Hepatocyte (in vitro differentiated cells): ENCODE measurements at regions not wholly inside any gene's neighbourhood (a gene's known extent, or its start where the extent isn't known, plus 50 kb on each side); places are given as distances from the start of the nearest gene placed in this dataset.

ENCODE experiments used
- DNase-seq: peaks from one replicate; pipeline ENCODE4 v3.0.0-alpha.2; 2016; ENCODE audit warnings: low spot score
- H2AFZ ChIP-seq: fragments of 200-600 bp; sonication (generic); 2 replicates; pipeline ENCODE4 v1.6.0; 2016; ENCODE audit warnings: antibody characterized with exemption, mild to moderate bottlenecking
- H3K27ac ChIP-seq: fragments of 200-600 bp; sonication (generic); 2 replicates; pipeline ENCODE4 v1.5.1; 2016; ENCODE audit warnings: mild to moderate bottlenecking
- H3K27me3 ChIP-seq: fragments of 200-600 bp; sonication (generic); 2 replicates; pipeline ENCODE4 v1.6.1; 2016
- H3K36me3 ChIP-seq: fragments of 200-600 bp; sonication (generic); replicated peaks from 2 replicates; pipeline ENCODE4 v1.5.1; 2016; ENCODE audit warnings: low read depth; ENCODE audit not compliant: insufficient read depth
- H3K4me1 ChIP-seq: fragments of 200-600 bp; sonication (generic); 2 replicates; pipeline ENCODE4 v1.5.1; 2016; ENCODE audit warnings: mild to moderate bottlenecking, moderate library complexity; ENCODE audit not compliant: insufficient read depth
- H3K4me2 ChIP-seq: fragments of 200-600 bp; sonication (generic); 2 replicates; pipeline ENCODE4 v1.6.0; 2016
- H3K4me3 ChIP-seq: fragments of 200-600 bp; sonication (generic); 2 replicates; pipeline ENCODE4 v1.5.1; 2016; ENCODE audit warnings: mild to moderate bottlenecking
- H3K79me2 ChIP-seq: fragments of 200-600 bp; sonication (generic); 2 replicates; pipeline ENCODE4 v1.6.0; 2017; ENCODE audit warnings: mild to moderate bottlenecking
- H3K9me2 ChIP-seq: fragments of 200-600 bp; sonication (generic); replicated peaks from 2 replicates; pipeline ENCODE4 v1.6.0; 2017; ENCODE audit warnings: mild to moderate bottlenecking; ENCODE audit not compliant: insufficient read depth
- H3K9me3 ChIP-seq: fragments of 200-600 bp; sonication (generic); 2 replicates; pipeline ENCODE4 v1.5.1; 2016; ENCODE audit warnings: low read depth, mild to moderate bottlenecking
- H4K20me1 ChIP-seq: fragments of 200-600 bp; sonication (generic); 2 replicates; pipeline ENCODE4 v1.6.0; 2016; ENCODE audit warnings: mild to moderate bottlenecking; ENCODE audit not compliant: insufficient read depth, poor library complexity, severe bottlenecking
- EZH2 ChIP-seq: fragments of 200-600 bp; sonication (generic); IDR thresholded peaks from 2 replicates; pipeline ENCODE4 v1.6.1; 2016; ENCODE audit warnings: antibody characterized with exemption, mild to moderate bottlenecking, borderline replicate concordance
- EZH2phosphoT487 ChIP-seq: fragments of 200-600 bp; sonication (generic); IDR thresholded peaks from one replicate; pipeline ENCODE4 v1.6.1; 2018; ENCODE audit warnings: antibody characterized with exemption, mild to moderate bottlenecking, low read depth, moderate library complexity; ENCODE audit not compliant: unreplicated experiment, severe bottlenecking
- WGBS: methylation state at CpG from one replicate; pipeline ENCODE4 v1.1.6; 2016; ENCODE audit warnings: low lambda C conversion rate; ENCODE audit errors: missing lambda C conversion rate; 5-methylcytosine and 5-hydroxymethylcytosine counted together
- TF ChIP-seq, protein P1 (sequence below): fragments of 200-600 bp; sonication (generic); IDR thresholded peaks from 2 replicates; pipeline ENCODE4 v1.5.1; 2016; ENCODE audit warnings: antibody characterized with exemption, mild to moderate bottlenecking; ENCODE audit not compliant: poor library complexity

DNA sequence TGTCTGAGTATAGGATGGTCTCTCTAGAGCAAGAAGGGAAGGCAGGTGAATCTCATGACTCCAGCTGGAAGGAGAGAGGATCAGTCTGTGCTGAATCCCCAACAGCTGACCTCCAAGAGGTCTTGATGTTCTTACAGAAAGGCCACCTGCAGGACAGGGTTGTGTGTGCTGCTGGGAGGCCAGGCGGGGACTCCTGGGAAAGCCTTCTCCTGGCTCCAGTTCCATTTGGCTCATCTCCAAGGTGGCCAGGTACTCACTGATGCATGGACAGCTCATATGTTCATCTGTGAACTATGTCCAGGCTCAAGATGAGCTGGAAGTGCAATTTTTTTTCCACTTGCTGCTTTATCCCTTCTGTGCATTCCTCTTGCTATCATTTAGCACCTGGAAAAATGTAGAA is 730.2 kb upstream of the RBFOX1 start:
- no peaks in the 10 kb centered on the region for H3K4me1 ChIP-seq
- TF ChIP-seq, protein P1, sequence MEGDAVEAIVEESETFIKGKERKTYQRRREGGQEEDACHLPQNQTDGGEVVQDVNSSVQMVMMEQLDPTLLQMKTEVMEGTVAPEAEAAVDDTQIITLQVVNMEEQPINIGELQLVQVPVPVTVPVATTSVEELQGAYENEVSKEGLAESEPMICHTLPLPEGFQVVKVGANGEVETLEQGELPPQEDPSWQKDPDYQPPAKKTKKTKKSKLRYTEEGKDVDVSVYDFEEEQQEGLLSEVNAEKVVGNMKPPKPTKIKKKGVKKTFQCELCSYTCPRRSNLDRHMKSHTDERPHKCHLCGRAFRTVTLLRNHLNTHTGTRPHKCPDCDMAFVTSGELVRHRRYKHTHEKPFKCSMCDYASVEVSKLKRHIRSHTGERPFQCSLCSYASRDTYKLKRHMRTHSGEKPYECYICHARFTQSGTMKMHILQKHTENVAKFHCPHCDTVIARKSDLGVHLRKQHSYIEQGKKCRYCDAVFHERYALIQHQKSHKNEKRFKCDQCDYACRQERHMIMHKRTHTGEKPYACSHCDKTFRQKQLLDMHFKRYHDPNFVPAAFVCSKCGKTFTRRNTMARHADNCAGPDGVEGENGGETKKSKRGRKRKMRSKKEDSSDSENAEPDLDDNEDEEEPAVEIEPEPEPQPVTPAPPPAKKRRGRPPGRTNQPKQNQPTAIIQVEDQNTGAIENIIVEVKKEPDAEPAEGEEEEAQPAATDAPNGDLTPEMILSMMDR: no peak
- no peak for TF ChIP-seq EZH2
- no peak for TF ChIP-seq EZH2phosphoT487
- no peak overlapping the region for H3K27ac ChIP-seq
- no peaks in the 10 kb centered on the region for H3K36me3 ChIP-seq
- 79% methylated on average over 1 of the region's 1 CpG for WGBS
- no peak overlapping the region for H2AFZ ChIP-seq
- peaks cover 29% of the 10 kb centered on the region for H3K27me3 ChIP-seq
- no peaks in the 10 kb centered on the region for H3K79me2 ChIP-seq
- no peaks in the 10 kb centered on the region for H3K9me3 ChIP-seq
- H3K4me3 ChIP-seq: no peak overlapping the region
- no peaks in the 10 kb centered on the region for H3K9me2 ChIP-seq
- H4K20me1 ChIP-seq: no peaks in the 10 kb centered on the region
- no peak for DNase-seq
- no peak overlapping the region for H3K4me2 ChIP-seq

DNA sequence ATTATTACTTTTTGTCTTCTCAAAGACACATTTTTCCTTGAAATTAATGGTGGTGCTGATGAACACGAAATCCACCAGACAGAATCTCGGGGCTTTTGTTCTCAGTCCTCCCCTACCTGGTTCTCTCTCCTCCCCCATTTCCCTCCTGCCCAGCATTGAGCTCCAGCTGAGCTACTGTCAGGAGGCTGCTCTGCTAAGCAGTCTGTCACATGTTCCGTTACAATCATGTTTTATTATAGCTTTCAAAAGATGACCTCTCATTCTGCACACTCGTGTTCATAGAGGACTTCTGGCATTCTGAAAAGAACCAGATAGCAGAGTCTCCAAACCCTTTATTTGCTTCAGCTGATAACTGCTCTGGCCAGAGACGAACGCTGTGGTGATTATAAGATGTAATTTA is 732.5 kb upstream of the RBFOX1 start:
- Histone ChIP-seq H3K9me2 (no peaks in the 10 kb centered on the region), H3K9me3 (no peaks in the 10 kb centered on the region), H4K20me1 (no peaks in the 10 kb centered on the region), H3K4me3 (no peak overlapping the region), H3K36me3 (no peaks in the 10 kb centered on the region), H3K27me3 (peaks cover 29% of the 10 kb centered on the region), H3K27ac (no peak overlapping the region), H3K79me2 (no peaks in the 10 kb centered on the region), H3K4me2 (no peak overlapping the region), H3K4me1 (no peaks in the 10 kb centered on the region), H2AFZ (no peak overlapping the region)
- WGBS: 21% methylated on average over 6 of the region's 6 CpGs
- DNase-seq: no peak
- no peak for TF ChIP-seq EZH2
- no peak for TF ChIP-seq EZH2phosphoT487
- TF ChIP-seq, protein P1: no peak

DNA sequence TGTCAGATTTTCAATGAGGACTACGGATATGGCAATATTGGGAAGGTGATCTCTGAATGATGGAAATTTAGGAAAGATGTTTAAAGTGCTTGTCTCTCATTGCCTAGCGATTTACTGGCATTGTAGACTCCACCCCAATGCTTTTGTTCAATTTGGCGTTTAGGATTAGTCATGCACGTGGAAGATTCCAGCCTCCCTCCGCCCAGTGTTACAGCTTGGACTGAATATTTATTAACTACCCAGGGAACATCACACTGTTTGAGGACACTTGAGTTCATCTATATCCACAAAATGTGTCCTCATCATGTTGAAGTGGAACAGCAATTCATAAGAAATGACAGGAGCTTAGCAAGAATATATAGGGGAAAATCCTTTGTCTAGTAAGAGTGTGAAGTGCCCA is 738.8 kb upstream of the RBFOX1 start:
- Histone ChIP-seq H3K9me2 (no peaks in the 10 kb centered on the region), H3K9me3 (no peaks in the 10 kb centered on the region), H3K27me3 (no peaks in the 10 kb centered on the region), H3K4me1 (no peaks in the 10 kb centered on the region), H4K20me1 (no peaks in the 10 kb centered on the region), H3K79me2 (no peaks in the 10 kb centered on the region), H2AFZ (no peak overlapping the region), H3K27ac (no peak overlapping the region), H3K4me2 (no peak overlapping the region), H3K36me3 (no peaks in the 10 kb centered on the region), H3K4me3 (no peak overlapping the region)
- no peak for TF ChIP-seq EZH2phosphoT487
- no peak for TF ChIP-seq EZH2
- TF ChIP-seq, protein P1: no peak
- WGBS: 77% methylated on average over 5 of the region's 5 CpGs
- DNase-seq: no peak

DNA sequence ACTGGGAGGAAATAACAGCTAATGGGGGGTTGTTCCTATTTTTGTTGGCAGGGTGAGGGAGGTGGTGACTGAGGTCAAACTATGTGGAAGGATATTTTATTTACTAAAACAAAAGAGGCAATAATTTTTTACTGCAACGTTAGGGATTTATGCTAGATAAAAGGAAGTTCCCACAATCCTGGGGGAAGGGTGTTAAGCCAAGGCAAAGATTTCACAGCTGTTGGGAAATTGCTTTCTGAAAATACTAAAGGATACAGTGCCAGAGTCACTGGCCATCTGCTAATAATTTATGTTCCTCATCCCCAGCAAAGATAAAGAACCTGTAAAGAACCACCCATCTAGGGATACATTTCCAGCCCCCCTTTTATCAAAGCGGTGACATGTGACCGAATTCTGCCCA is 756.0 kb upstream of the RBFOX1 start:
- TF ChIP-seq EZH2: no peak
- TF ChIP-seq, protein P1: no peak
- no peak for TF ChIP-seq EZH2phosphoT487
- H3K27me3 ChIP-seq: peaks cover 17% of the 10 kb centered on the region
- WGBS: 69% methylated on average over 3 of the region's 3 CpGs
- no peaks in the 10 kb centered on the region for H3K4me1 ChIP-seq
- no peaks in the 10 kb centered on the region for H3K9me3 ChIP-seq
- DNase-seq: no peak
- no peaks in the 10 kb centered on the region for H3K36me3 ChIP-seq
- H3K27ac ChIP-seq: no peak overlapping the region
- H2AFZ ChIP-seq: no peak overlapping the region
- H3K9me2 ChIP-seq: no peaks in the 10 kb centered on the region
- no peak overlapping the region for H3K4me2 ChIP-seq
- no peaks in the 10 kb centered on the region for H3K79me2 ChIP-seq
- H4K20me1 ChIP-seq: no peaks in the 10 kb centered on the region
- no peak overlapping the region for H3K4me3 ChIP-seq
